Activated naive CD8-positive, alpha-beta T cell treated with anti-CD3 and anti-CD28 coated beads, Interleukin-2, amount 10 ng/mL, durations not matched to agents 7 days and 5 days (primary cell): ENCODE measurements at regions not wholly inside any gene's neighbourhood (a gene's known extent, or its start where the extent isn't known, plus 50 kb on each side); places are given as distances from the start of the nearest gene placed in this dataset.

Experiments
- ATAC-seq: fragments of 150-1000 bp; cut with Tn5 transposase; one replicate; pipeline ENCODE4 v1.10.0; 2021; ENCODE audit warnings: low read depth, moderate library complexity
- POLR2A ChIA-PET: fragments of 350-600 bp; sonication (Branson Sonifier 250); formaldehyde crosslinking; loops from one replicate; lab custom pipeline; 2021; ENCODE audit warnings: antibody characterized with exemption; lab: Charles Lee
- DNase-seq: peaks from one replicate; pipeline ENCODE4 v3.0.0; 2021
- H3K27ac Mint-ChIP-seq: one replicate; pipeline ENCODE4 v1.8.0; 2022; ENCODE audit warnings: mild to moderate bottlenecking, mixed read lengths
- H3K27me3 Mint-ChIP-seq: one replicate; pipeline ENCODE4 v1.8.0; 2022; ENCODE audit warnings: mild to moderate bottlenecking, moderate library complexity, mixed read lengths
- H3K36me3 Mint-ChIP-seq: one replicate; pipeline ENCODE4 v1.8.0; 2021; ENCODE audit warnings: mild to moderate bottlenecking, mixed read lengths
- H3K4me1 Mint-ChIP-seq: one replicate; pipeline ENCODE4 v1.8.0; 2021; ENCODE audit warnings: mixed read lengths
- H3K4me3 Mint-ChIP-seq: one replicate; pipeline ENCODE4 v1.8.0; 2022; ENCODE audit warnings: mild to moderate bottlenecking, moderate library complexity, mixed read lengths
- H3K9me3 Mint-ChIP-seq: one replicate; pipeline ENCODE4 v1.8.0; 2021; ENCODE audit warnings: mixed read lengths

DNA sequence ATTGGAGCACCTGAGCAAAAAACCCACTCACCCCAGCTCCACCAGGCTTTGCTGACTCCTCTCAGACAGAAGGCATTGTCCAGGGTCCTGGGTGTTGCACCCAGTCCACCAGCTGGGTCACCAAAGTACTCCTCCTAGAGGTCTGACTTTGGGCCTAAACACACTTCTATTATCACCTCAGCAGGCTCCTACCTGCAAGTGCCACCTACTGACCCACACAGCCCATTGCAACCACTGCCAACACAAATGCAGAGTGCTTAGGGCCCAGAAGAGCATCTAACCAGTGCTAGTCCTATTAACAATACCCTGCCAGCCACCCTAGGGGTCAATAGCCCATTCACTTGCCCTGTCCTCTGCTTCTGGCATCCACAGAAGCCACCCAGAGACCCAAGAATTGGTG is 178.1 kb downstream of the DDX3Y start:
- peaks cover 2% of the 10 kb centered on the region for H3K27me3 Mint-ChIP-seq
- H3K4me1 Mint-ChIP-seq, result peaks cover 8% of the 10 kb centered on the region
- DNase-seq (no peak), ATAC-seq (peak; percentile 45)
- POLR2A ChIA-PET, result no interaction called here
- no peak overlapping the region for H3K4me3 Mint-ChIP-seq
- H3K9me3 Mint-ChIP-seq, result peaks cover 1% of the 10 kb centered on the region
- H3K36me3 Mint-ChIP-seq, result no peaks in the 10 kb centered on the region
- no peak overlapping the region for H3K27ac Mint-ChIP-seq

DNA sequence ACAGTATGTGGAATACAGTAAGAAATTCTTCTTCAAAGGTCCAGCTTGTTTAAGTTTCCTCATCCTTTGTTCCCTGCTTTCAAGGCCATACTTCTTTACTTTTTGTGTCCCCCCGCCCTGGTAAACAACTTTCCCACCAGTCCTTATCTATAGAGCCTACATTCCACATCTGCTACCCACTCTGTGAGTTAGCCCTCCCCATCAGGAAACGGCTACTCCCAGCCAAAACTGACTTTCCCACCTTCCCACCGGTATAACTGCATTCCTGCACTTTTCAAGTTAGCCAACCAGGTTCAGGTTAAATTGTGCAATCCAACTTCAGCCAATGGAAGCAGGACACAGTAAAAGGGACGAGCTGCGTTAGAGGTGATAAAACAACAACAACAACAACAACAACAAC is 186.9 kb downstream of the DDX3Y start:
- ATAC-seq (no peak), DNase-seq (no peak)
- Mint-ChIP-seq H3K4me1 (peaks cover 26% of the 10 kb centered on the region), H3K36me3 (no peaks in the 10 kb centered on the region), H3K27ac (no peak overlapping the region), H3K4me3 (no peak overlapping the region), H3K27me3 (peaks cover 7% of the 10 kb centered on the region), H3K9me3 (peaks cover 2% of the 10 kb centered on the region)
- POLR2A ChIA-PET, result no interaction called here

DNA sequence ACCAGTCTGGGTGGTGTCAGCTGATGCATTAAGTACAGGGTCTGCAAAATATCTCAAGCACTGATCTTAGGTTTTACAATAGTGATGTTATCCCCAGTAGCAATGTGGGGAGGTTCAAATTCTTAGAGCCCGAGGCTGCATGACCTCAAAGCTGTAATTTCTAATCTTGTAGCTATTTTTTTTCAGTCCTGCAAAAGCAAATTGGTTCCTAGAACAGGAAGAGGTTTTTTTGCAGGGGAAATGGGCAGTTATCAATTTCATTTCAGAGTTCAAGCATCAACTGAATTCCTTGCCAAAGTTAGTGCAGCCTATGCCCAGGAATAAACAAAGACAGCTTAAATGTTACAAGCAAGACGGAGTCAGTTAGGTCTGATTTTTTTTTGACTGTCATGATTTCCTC is 188.3 kb downstream of the DDX3Y start:
- peaks cover 2% of the 10 kb centered on the region for H3K9me3 Mint-ChIP-seq
- DNase-seq (no peak), ATAC-seq (no peak)
- POLR2A ChIA-PET, result no interaction called here
- no peak overlapping the region for H3K27ac Mint-ChIP-seq
- H3K27me3 Mint-ChIP-seq, result peaks cover 11% of the 10 kb centered on the region
- H3K4me1 Mint-ChIP-seq, result peaks cover 26% of the 10 kb centered on the region
- H3K36me3 Mint-ChIP-seq, result no peaks in the 10 kb centered on the region
- peak overlapping the region; percentile 7 for H3K4me3 Mint-ChIP-seq

DNA sequence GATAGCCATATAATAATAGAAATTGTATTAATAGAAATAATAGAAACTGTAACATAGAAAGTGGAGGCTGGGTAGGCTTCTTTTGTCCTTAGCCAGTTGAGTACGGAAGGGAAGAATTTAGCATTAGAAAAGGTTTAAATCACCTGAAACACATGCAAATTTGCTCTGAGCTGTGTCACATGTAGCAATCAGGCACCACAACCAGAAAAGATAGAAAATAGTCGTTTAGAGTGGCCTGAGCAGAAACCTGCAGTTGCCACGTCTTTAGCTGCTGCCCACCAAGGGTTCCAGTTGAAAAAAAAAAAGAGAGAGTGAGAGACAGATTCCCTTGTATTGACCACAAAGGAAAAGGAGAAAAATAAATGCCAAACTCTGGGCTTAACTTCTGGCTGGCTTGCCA is 188.8 kb downstream of the DDX3Y start:
- Mint-ChIP-seq H3K9me3 (peaks cover 3% of the 10 kb centered on the region), H3K4me1 (peaks cover 26% of the 10 kb centered on the region), H3K27me3 (peaks cover 13% of the 10 kb centered on the region), H3K4me3 (peak overlapping the region; percentile 53), H3K36me3 (no peaks in the 10 kb centered on the region), H3K27ac (peak overlapping the region; percentile 68)
- DNase-seq (no peak), ATAC-seq (no peak)
- POLR2A ChIA-PET, result no interaction called here

DNA sequence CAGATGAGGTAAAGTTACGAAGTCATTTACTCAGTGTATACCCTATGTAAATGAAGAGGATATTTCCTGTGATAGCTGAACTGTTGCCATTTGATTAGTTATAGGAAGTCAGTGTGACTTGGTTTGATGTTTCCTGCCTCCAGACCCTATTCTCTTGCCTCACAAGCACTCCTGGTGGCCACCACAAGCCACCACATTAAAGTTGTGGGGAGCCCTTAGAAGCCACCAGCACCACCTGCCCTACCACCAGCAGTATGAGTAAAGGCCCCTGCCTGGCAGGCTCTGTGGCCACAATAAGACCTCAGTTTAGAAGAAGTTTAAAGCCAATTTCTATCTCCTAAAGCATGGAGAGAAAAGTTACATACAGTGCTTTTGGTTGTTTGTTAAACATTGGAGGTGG is 189.7 kb downstream of the DDX3Y start:
- H3K4me1 Mint-ChIP-seq, result peaks cover 26% of the 10 kb centered on the region
- DNase-seq (peak; percentile 65), ATAC-seq (peak; percentile 82)
- no peaks in the 10 kb centered on the region for H3K36me3 Mint-ChIP-seq
- POLR2A ChIA-PET, result no interaction called here
- peaks cover 16% of the 10 kb centered on the region for H3K27me3 Mint-ChIP-seq
- peak overlapping the region; percentile 77 for H3K27ac Mint-ChIP-seq
- peak overlapping the region; percentile 48 for H3K4me3 Mint-ChIP-seq
- H3K9me3 Mint-ChIP-seq, result peaks cover 3% of the 10 kb centered on the region

DNA sequence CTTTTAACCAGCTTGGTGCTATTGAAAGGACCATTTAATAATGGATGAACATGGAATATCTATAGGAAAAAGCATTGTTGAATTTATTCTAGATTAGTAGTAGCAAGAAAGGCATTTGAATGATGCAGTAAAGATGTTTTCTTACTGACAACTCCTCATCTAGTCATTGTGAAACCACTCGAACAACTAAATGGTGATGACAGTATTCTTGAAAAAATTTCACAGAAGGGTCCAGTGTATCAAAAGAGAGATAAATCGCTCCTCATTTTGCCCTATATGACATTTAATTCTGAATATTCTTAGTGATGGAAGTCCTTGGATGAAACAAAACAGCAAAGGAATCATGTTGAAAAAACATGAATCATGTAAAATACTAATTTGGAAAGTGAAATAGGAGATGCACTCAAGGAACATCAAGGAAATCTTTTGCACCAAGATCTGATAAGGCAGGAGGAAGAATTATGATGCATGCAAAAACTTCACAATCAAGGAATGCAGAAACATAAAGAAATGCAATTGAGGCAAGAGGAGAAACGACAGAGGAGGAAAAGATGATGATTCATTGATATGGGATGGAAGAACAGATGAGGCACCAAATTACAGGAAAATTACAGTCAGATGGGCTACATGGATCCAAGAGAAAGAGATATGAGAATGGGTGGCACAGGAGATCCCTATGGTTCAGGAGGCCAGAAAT is 190.4 kb downstream of the DDX3Y start:
- DNase-seq (no peak), ATAC-seq (no peak)
- H3K4me3 Mint-ChIP-seq, result no peak overlapping the region
- peaks cover 17% of the 10 kb centered on the region for H3K27me3 Mint-ChIP-seq
- H3K4me1 Mint-ChIP-seq, result peaks cover 26% of the 10 kb centered on the region
- H3K27ac Mint-ChIP-seq, result no peak overlapping the region
- POLR2A ChIA-PET, result no interaction called here
- H3K36me3 Mint-ChIP-seq, result no peaks in the 10 kb centered on the region
- H3K9me3 Mint-ChIP-seq, result peaks cover 3% of the 10 kb centered on the region

DNA sequence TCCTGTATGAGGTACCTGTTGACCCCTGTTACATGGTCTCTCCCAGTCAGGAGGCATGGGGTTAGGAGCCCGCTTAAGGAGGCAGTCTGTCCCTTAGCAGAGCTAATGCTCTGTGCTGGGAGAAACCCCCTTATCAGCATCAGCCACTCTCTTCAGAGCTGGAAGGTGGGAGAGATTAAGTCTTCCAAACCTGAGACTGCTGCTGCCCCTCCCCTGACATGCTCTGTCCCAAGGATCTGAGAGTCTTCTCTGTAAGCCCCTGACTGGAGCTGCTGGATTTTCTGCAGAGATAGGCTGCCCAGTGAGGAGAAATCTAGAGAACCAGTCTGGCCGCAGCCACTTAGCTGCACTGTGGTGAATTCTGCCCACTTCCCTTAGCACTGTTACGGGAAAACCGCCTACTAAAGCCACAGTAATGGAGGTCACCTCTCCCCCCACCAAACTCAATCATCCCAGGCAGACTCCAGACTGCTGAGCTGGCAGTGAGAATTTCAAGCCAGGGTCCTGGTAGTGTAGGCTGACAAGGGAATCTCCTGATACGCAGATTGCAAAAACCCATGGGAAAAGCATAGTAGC is 222.3 kb downstream of the DDX3Y start:
- peaks cover 2% of the 10 kb centered on the region for H3K4me1 Mint-ChIP-seq
- no peaks in the 10 kb centered on the region for H3K9me3 Mint-ChIP-seq
- POLR2A ChIA-PET, result no interaction called here
- no peak overlapping the region for H3K4me3 Mint-ChIP-seq
- DNase-seq, result no peak
- no peak overlapping the region for H3K27ac Mint-ChIP-seq
- H3K36me3 Mint-ChIP-seq, result peaks cover 2% of the 10 kb centered on the region
- ATAC-seq, result no peak
- peaks cover 13% of the 10 kb centered on the region for H3K27me3 Mint-ChIP-seq

DNA sequence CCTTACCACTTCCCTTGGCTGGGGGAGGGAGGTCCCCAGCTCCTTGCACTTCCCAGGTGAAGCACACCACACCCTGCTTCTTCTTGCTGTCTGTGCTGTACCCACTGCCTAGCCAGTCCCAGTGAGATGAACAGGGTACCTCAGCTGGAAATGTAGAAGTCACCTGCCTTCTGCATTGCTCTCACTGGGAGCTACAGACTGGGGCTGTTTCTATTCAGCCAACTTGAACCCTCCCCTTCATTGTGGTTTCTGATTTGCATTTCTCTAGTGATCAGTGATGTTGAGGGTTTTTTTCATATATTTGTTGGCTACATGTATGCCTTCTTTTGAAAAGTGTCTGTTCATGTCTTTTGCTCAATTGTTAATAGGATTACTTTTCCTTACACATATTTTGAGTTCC is 222.8 kb downstream of the DDX3Y start:
- peaks cover 2% of the 10 kb centered on the region for H3K36me3 Mint-ChIP-seq
- H3K9me3 Mint-ChIP-seq, result no peaks in the 10 kb centered on the region
- DNase-seq (no peak), ATAC-seq (no peak)
- POLR2A ChIA-PET, result no interaction called here
- peaks cover 2% of the 10 kb centered on the region for H3K4me1 Mint-ChIP-seq
- peaks cover 13% of the 10 kb centered on the region for H3K27me3 Mint-ChIP-seq
- no peak overlapping the region for H3K27ac Mint-ChIP-seq
- H3K4me3 Mint-ChIP-seq, result no peak overlapping the region

DNA sequence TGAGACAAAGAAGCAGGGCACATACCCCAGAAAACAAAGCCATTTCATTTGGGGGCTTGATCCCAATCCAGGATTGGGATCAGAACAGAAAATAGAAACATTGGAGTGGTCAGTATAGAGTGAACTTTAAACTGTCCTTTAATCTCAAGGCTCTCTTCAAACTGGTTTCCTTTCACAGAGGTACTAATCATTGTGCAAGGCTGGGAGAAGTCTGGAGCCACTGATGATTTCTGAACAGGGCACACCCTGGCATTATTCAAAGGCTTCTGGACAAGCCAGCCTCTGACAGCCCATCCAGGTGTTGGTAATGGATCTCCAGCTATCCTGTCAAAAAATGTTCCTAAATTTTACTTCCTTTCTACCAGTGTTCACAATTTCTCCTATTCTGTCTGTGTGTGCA is 244.5 kb downstream of the DDX3Y start:
- ATAC-seq (peak; percentile 36), DNase-seq (no peak)
- Mint-ChIP-seq H3K4me1 (no peaks in the 10 kb centered on the region), H3K36me3 (no peaks in the 10 kb centered on the region), H3K27ac (peak overlapping the region; percentile 76), H3K27me3 (peaks cover 2% of the 10 kb centered on the region), H3K9me3 (no peaks in the 10 kb centered on the region), H3K4me3 (peak overlapping the region; percentile 73)
- POLR2A ChIA-PET, result no interaction called here

DNA sequence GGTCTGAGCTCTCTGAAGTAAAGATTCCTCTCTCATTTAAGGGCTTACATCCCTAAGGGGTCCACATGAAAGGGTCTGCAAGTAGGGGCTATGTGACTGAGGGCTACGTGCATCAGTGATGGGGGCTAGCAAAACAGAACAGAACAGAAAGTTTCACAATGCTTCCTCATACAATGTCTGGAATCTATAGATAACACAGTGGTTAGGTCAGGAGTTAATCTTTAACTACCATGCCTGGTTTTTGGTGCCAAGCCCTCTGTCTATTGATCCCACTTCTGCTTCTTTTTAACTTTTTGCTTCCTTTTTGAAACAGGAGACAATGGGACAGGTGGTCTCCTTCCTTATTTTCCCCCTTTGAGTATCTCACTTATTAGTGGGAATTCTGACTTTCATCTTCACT is 263.0 kb downstream of the DDX3Y start:
- no peak overlapping the region for H3K4me3 Mint-ChIP-seq
- peaks cover 2% of the 10 kb centered on the region for H3K27me3 Mint-ChIP-seq
- ATAC-seq (no peak), DNase-seq (no peak)
- H3K4me1 Mint-ChIP-seq, result no peaks in the 10 kb centered on the region
- no peaks in the 10 kb centered on the region for H3K36me3 Mint-ChIP-seq
- POLR2A ChIA-PET, result interaction anchor here (0.7 kb wide), 1 partner anchor 262 kb away, joined by 4 read pairs; no protein-coding TSS in a partner anchor
- H3K9me3 Mint-ChIP-seq, result peaks cover 2% of the 10 kb centered on the region
- no peak overlapping the region for H3K27ac Mint-ChIP-seq

DNA sequence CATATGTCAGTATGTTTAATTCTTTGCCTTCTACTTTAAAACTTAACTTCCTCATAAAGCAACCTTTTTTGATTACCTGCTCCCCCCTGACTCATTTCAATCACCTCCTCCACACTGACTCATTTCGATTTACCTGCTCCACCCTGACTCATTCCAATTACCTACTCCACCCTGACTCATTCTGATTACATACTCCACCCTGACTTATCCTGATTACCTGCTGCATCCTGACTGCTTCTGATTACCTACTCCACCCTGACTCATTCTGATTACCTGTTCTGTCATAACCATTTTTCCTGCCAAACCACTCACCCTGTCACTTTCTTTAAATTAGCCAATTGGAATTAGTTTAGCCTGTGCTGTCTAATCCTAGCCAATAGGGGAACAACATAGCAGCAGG is 263.6 kb downstream of the DDX3Y start:
- Mint-ChIP-seq H3K4me1 (no peaks in the 10 kb centered on the region), H3K4me3 (no peak overlapping the region), H3K27me3 (no peaks in the 10 kb centered on the region), H3K9me3 (peaks cover under 1% of the 10 kb centered on the region), H3K27ac (no peak overlapping the region), H3K36me3 (no peaks in the 10 kb centered on the region)
- ATAC-seq, result no peak
- DNase-seq, result no peak
- POLR2A ChIA-PET, result no interaction called here
